ENCODE measurements at regions not wholly inside any gene's neighbourhood (a gene's known extent, or its start where the extent isn't known, plus 50 kb on each side); places are given as distances from the start of the nearest gene placed in this dataset.

DNA sequence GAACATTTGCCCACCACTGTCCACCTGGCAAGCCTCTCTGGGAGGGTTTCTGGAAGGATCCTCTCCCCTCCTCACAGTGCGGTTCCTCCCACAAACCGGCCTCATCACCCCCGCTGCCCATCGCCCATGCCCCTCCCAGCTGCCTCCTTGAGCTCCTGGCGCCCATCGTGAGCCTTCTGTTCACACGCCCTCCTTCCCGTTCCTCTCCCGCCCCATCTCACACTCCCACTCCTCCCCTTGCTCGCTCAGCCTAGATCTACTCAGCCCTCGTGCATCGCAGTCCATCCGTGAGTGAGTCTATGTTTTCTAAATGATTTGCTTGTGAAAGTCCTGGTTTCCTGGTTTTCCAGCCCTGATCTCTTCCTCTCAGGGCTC is 119.1 kb upstream of the C1orf174 start:
- no peaks in the 10 kb centered on the region for H3K36me3 Mint-ChIP-seq (ENCODE audit: low read depth, unreplicated experiment)
- no peak overlapping the region for H3K4me3 Mint-ChIP-seq (ENCODE audit: unreplicated experiment)
- no peaks in the 10 kb centered on the region for H3K4me1 Mint-ChIP-seq (ENCODE audit: unreplicated experiment)
- peaks cover 18% of the 10 kb centered on the region for H3K9me3 Mint-ChIP-seq (ENCODE audit: unreplicated experiment)
- TF ChIP-seq, protein P1, sequence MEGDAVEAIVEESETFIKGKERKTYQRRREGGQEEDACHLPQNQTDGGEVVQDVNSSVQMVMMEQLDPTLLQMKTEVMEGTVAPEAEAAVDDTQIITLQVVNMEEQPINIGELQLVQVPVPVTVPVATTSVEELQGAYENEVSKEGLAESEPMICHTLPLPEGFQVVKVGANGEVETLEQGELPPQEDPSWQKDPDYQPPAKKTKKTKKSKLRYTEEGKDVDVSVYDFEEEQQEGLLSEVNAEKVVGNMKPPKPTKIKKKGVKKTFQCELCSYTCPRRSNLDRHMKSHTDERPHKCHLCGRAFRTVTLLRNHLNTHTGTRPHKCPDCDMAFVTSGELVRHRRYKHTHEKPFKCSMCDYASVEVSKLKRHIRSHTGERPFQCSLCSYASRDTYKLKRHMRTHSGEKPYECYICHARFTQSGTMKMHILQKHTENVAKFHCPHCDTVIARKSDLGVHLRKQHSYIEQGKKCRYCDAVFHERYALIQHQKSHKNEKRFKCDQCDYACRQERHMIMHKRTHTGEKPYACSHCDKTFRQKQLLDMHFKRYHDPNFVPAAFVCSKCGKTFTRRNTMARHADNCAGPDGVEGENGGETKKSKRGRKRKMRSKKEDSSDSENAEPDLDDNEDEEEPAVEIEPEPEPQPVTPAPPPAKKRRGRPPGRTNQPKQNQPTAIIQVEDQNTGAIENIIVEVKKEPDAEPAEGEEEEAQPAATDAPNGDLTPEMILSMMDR (IDR thresholded peaks at IDR 0.05; ENCODE audit: unreplicated experiment), result no peak
- no peak overlapping the region for H3K27ac Mint-ChIP-seq (ENCODE audit: unreplicated experiment)
- H3K27me3 Mint-ChIP-seq (ENCODE audit: unreplicated experiment), result peaks cover 17% of the 10 kb centered on the region
- no peak for DNase-seq (ENCODE audit: low spot score)

DNA sequence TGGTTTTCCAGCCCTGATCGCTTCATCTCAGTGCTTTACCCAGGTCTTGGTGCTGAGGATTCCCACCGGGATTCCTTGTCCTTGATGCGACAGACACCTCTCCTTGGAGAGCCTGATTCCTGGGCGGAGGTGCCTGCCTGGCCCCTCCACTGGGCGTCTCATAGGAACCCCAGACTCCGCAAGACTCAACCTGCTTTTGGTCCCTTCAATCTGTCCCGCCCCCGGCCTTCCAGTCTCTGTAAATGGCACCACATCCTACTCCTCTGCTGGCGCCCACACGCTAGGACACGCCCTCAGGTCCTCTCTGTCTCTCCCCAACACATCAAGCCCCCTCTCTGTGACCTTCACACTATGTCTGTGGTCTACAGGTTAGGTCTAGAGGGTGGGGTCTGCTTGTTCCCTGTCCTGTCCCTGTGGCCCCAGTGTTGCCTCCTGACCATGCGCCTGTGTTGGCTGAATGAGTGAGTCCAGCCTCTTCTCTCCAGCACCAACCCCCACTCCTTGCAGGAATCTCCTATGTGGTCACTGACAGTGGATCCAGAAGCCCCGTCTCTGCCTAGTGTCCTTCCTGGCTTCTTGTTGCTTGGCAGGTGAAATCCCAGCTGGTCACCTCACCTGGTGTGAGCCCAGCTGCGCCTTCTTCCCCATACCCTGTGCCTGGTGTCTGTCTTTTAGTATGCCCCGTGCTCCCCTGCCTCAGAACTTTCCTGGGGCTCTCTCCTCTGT is 119.7 kb upstream of the C1orf174 start:
- H3K36me3 Mint-ChIP-seq (ENCODE audit: low read depth, unreplicated experiment), result no peaks in the 10 kb centered on the region
- DNase-seq (ENCODE audit: low spot score), result no peak
- no peak overlapping the region for H3K4me3 Mint-ChIP-seq (ENCODE audit: unreplicated experiment)
- H3K9me3 Mint-ChIP-seq (ENCODE audit: unreplicated experiment), result peaks cover 18% of the 10 kb centered on the region
- H3K27me3 Mint-ChIP-seq (ENCODE audit: unreplicated experiment), result peaks cover 19% of the 10 kb centered on the region
- TF ChIP-seq, protein P1 (IDR thresholded peaks at IDR 0.05; ENCODE audit: unreplicated experiment), result no peak
- H3K27ac Mint-ChIP-seq (ENCODE audit: unreplicated experiment), result no peak overlapping the region
- no peaks in the 10 kb centered on the region for H3K4me1 Mint-ChIP-seq (ENCODE audit: unreplicated experiment)

DNA sequence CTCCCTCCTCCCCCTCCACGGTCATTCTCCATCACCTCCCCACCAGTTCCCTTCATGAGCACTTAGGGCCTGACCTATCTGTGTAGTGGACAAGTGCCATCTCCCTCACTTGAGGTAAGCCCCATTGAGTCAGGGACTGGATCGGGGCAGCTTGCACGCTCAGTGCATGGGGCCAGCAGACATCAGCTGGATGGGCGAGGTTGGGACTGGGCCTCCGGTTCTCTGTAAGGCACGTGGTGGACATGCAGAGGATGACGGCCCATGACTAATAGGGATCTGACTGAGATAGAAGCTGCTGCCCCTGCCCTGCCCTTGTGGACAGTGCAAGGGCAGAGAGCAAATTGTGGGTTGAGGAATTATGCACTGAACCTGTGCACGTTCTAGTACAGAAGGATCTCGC is 120.4 kb upstream of the C1orf174 start:
- no peaks in the 10 kb centered on the region for H3K4me1 Mint-ChIP-seq (ENCODE audit: unreplicated experiment)
- no peak overlapping the region for H3K4me3 Mint-ChIP-seq (ENCODE audit: unreplicated experiment)
- DNase-seq (ENCODE audit: low spot score), result no peak
- peaks cover 19% of the 10 kb centered on the region for H3K27me3 Mint-ChIP-seq (ENCODE audit: unreplicated experiment)
- H3K9me3 Mint-ChIP-seq (ENCODE audit: unreplicated experiment), result peaks cover 18% of the 10 kb centered on the region
- H3K36me3 Mint-ChIP-seq (ENCODE audit: low read depth, unreplicated experiment), result no peaks in the 10 kb centered on the region
- no peak overlapping the region for H3K27ac Mint-ChIP-seq (ENCODE audit: unreplicated experiment)
- TF ChIP-seq, protein P1 (IDR thresholded peaks at IDR 0.05; ENCODE audit: unreplicated experiment), result no peak

DNA sequence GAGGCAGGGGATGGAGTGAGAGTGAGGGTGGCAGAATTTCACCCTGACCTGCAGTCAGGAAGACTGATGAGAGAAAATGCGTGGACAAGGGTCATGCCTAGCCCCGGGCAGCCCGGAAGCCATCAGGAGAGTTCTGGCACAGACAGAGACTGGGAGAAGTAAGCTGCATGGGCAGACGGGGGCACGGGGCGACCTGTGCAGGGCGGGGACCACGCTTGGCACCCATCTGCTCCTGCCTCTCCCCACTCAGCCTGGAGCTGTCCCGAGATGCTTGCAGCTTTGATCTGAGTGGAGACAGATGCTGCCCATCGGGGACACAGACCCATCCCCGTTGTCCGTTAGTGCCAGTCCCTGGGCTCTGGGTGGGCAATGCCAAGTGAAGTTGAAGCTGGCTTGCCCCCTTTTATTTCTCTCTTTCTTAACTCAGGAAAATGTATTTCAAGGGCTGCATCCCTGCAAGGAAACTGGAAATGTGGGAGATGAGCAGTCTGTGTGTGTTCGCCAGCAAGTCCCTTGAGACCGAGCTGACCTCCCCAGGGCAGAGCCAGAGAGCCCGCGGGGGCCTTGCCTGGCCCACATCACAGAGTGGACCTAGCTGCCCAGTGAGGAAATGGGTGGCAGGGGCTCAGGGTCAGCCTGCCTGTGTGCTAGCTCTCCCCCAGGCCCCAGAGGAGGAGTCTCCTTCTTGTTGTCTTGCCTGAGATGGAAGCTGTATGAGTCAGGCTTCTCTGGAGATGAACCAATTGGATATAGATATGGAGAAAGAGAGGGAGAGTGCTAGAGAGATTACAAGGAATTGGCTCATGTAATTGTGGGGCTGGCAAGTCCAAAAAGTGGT is 121.3 kb upstream of the C1orf174 start:
- TF ChIP-seq, protein P1 (IDR thresholded peaks at IDR 0.05; ENCODE audit: unreplicated experiment), result no peak
- H3K4me3 Mint-ChIP-seq (ENCODE audit: unreplicated experiment), result no peak overlapping the region
- no peaks in the 10 kb centered on the region for H3K36me3 Mint-ChIP-seq (ENCODE audit: low read depth, unreplicated experiment)
- H3K27me3 Mint-ChIP-seq (ENCODE audit: unreplicated experiment), result peaks cover 20% of the 10 kb centered on the region
- no peak overlapping the region for H3K27ac Mint-ChIP-seq (ENCODE audit: unreplicated experiment)
- no peaks in the 10 kb centered on the region for H3K4me1 Mint-ChIP-seq (ENCODE audit: unreplicated experiment)
- H3K9me3 Mint-ChIP-seq (ENCODE audit: unreplicated experiment), result peaks cover 24% of the 10 kb centered on the region
- DNase-seq (ENCODE audit: low spot score), result no peak

DNA sequence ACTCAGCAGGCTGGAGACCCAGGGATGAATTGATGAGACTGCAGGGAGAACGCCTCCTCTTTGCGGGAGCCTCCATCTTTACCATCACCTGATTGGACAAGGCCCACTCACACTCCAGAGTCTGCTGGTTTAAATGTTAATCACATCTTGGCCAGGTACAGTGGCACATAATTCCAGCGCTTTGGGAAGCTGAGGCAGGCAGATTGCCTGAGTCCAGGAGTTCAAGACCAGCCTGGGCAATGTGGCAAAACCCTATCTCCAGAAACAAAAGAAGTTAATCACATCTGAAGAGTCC is 121.8 kb upstream of the C1orf174 start:
- Mint-ChIP-seq H3K27me3 (ENCODE audit: unreplicated experiment) (peaks cover 20% of the 10 kb centered on the region), H3K4me3 (ENCODE audit: unreplicated experiment) (no peak overlapping the region), H3K36me3 (ENCODE audit: low read depth, unreplicated experiment) (no peaks in the 10 kb centered on the region), H3K4me1 (ENCODE audit: unreplicated experiment) (no peaks in the 10 kb centered on the region), H3K27ac (ENCODE audit: unreplicated experiment) (no peak overlapping the region), H3K9me3 (ENCODE audit: unreplicated experiment) (peaks cover 21% of the 10 kb centered on the region)
- no peak for DNase-seq (ENCODE audit: low spot score)
- TF ChIP-seq, protein P1 (IDR thresholded peaks at IDR 0.05; ENCODE audit: unreplicated experiment), result no peak
